ENCODE measurements at regions not wholly inside any gene's neighbourhood (a gene's known extent, or its start where the extent isn't known, plus 50 kb on each side); places are given as distances from the start of the nearest gene placed in this dataset.

GRCh38 chr7:41203542-41203941 is 499.3 kb downstream of the INHBA start (continued):
- no peak for TF ChIP-seq CTCF (conservative IDR thresholded peaks at IDR 0.05; ENCODE audit: low read depth in 2 of 2)

DNA sequence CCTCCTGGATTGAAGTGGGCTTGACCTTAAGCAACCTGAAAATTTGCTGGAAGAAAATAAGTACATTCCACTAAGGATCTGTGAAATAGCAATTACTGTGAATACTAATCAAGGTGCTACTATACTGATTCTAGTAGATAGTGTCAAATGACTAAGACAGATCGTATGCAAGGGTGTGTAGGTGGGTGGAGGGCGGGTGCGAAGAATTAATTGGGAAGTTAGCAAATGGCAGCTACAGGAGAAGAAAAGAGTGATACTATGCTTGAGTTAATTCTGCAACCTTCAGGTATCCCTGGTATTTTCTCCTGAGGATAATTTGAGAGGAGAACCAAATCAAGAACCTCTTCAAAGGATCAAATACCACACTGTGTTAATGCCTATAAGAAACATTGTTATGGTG is 501.9 kb downstream of the INHBA start:
- H3K4me1 ChIP-seq (ENCODE audit: insufficient read depth) = no peaks in the 10 kb centered on the region
- H3F3A ChIP-seq (replicated peaks; ENCODE audit: low read depth) = no peaks in the 10 kb centered on the region
- ATAC-seq (no peak), DNase-seq (ENCODE audit: low spot score) (no peak)
- H3K27ac ChIP-seq (ENCODE audit: low read depth) = no peak overlapping the region
- Mint-ChIP-seq H3K27me3 (ENCODE audit: insufficient read depth, low read depth, poor library complexity) (peaks cover 2% of the 10 kb centered on the region), H3K4me1 (peaks cover 13% of the 10 kb centered on the region), H3K36me3 (ENCODE audit: low read depth) (no peaks in the 10 kb centered on the region), H3K9me3 (no peaks in the 10 kb centered on the region), H3K4me3 (no peak overlapping the region), H3K27ac (no peak overlapping the region)
- H3K9me2 ChIP-seq (ENCODE audit: insufficient read depth) = no peaks in the 10 kb centered on the region
- H3K27me3 ChIP-seq (ENCODE audit: insufficient read depth) = no peaks in the 10 kb centered on the region
- no peaks in the 10 kb centered on the region for H3K36me3 ChIP-seq (ENCODE audit: insufficient read depth)
- no peaks in the 10 kb centered on the region for H4K20me1 ChIP-seq (replicated peaks; ENCODE audit: insufficient read depth)
- H3K79me2 ChIP-seq (replicated peaks; ENCODE audit: insufficient read depth) = no peaks in the 10 kb centered on the region
- no peak overlapping the region for H3K4me3 ChIP-seq
- H3K4me2 ChIP-seq = no peak overlapping the region
- no peak overlapping the region for H2AFZ ChIP-seq
- TF ChIP-seq EZH2phosphoT487 (IDR thresholded peaks at IDR 0.05; ENCODE audit: unreplicated experiment) = no peak
- TF ChIP-seq, protein P1, sequence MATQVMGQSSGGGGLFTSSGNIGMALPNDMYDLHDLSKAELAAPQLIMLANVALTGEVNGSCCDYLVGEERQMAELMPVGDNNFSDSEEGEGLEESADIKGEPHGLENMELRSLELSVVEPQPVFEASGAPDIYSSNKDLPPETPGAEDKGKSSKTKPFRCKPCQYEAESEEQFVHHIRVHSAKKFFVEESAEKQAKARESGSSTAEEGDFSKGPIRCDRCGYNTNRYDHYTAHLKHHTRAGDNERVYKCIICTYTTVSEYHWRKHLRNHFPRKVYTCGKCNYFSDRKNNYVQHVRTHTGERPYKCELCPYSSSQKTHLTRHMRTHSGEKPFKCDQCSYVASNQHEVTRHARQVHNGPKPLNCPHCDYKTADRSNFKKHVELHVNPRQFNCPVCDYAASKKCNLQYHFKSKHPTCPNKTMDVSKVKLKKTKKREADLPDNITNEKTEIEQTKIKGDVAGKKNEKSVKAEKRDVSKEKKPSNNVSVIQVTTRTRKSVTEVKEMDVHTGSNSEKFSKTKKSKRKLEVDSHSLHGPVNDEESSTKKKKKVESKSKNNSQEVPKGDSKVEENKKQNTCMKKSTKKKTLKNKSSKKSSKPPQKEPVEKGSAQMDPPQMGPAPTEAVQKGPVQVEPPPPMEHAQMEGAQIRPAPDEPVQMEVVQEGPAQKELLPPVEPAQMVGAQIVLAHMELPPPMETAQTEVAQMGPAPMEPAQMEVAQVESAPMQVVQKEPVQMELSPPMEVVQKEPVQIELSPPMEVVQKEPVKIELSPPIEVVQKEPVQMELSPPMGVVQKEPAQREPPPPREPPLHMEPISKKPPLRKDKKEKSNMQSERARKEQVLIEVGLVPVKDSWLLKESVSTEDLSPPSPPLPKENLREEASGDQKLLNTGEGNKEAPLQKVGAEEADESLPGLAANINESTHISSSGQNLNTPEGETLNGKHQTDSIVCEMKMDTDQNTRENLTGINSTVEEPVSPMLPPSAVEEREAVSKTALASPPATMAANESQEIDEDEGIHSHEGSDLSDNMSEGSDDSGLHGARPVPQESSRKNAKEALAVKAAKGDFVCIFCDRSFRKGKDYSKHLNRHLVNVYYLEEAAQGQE (IDR thresholded peaks at IDR 0.05; ENCODE audit: unreplicated experiment) = no peak
- TF ChIP-seq CTCF (conservative IDR thresholded peaks at IDR 0.05; ENCODE audit: low read depth in 2 of 2) = no peak
- no peak for TF ChIP-seq NANOG (IDR thresholded peaks at IDR 0.05; ENCODE audit: borderline replicate concordance)
- TF ChIP-seq JUNB (IDR thresholded peaks at IDR 0.05; ENCODE audit: unreplicated experiment) = no peak
- TF ChIP-seq STAT1 (IDR thresholded peaks at IDR 0.05; ENCODE audit: unreplicated experiment) = no peak
- no peak for TF ChIP-seq ZNF114 (CRISPR knock-in tag; IDR thresholded peaks at IDR 0.05)

Measured in GM23338 (cell line).